Esophagus squamous epithelium (tissue), 4 donors: ENCODE measurements at regions not wholly inside any gene's neighbourhood (a gene's known extent, or its start where the extent isn't known, plus 50 kb on each side); places are given as distances from the start of the nearest gene placed in this dataset.

ENCODE experiments used
- POLR2A ChIP-seq, 4 donors: fragments of 450-650 bp; IDR thresholded peaks; one replicate each; pipeline ENCODE4 v1.6.1; 2017; ENCODE audit warnings: antibody characterized with exemption in 4 of 4, mild to moderate bottlenecking in 4 of 4, moderate library complexity in 3 of 4
- TF ChIP-seq, protein P1 (sequence below), 6 experiments: fragments of 450-650 bp in 4 of 6; fragments of 200-600 bp in 2 of 6; sonication (generic) in 2 of 6; IDR thresholded peaks; one replicate each; pipeline ENCODE4 v1.5.1; 2016 to 2019; ENCODE audit warnings: antibody characterized with exemption in 6 of 6, mild to moderate bottlenecking in 4 of 6, moderate library complexity in 4 of 6

- TF ChIP-seq, protein P1, sequence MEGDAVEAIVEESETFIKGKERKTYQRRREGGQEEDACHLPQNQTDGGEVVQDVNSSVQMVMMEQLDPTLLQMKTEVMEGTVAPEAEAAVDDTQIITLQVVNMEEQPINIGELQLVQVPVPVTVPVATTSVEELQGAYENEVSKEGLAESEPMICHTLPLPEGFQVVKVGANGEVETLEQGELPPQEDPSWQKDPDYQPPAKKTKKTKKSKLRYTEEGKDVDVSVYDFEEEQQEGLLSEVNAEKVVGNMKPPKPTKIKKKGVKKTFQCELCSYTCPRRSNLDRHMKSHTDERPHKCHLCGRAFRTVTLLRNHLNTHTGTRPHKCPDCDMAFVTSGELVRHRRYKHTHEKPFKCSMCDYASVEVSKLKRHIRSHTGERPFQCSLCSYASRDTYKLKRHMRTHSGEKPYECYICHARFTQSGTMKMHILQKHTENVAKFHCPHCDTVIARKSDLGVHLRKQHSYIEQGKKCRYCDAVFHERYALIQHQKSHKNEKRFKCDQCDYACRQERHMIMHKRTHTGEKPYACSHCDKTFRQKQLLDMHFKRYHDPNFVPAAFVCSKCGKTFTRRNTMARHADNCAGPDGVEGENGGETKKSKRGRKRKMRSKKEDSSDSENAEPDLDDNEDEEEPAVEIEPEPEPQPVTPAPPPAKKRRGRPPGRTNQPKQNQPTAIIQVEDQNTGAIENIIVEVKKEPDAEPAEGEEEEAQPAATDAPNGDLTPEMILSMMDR (IDR thresholded peaks at IDR 0.05) = no peak
- TF ChIP-seq POLR2A (IDR thresholded peaks at IDR 0.05) = no peak
Measured at GRCh38 chr12:69149270-69149669, 90.1 kb upstream of the CPSF6 start.
